ENCODE measurements at regions not wholly inside any gene's neighbourhood (a gene's known extent, or its start where the extent isn't known, plus 50 kb on each side); places are given as distances from the start of the nearest gene placed in this dataset.

- ATAC-seq (replicated peaks in 6 of 8): no peak
- H3K4me1 ChIP-seq (replicated peaks in 1 of 2): peaks cover 0 to 7% of the 10 kb centered on the region in 2 donors
- no peak overlapping the region for H3K4me3 ChIP-seq
- H3K27ac ChIP-seq: no peak overlapping the region
- WGBS, 10 experiments: 40 to 100% (median 67%) methylated on average over 1 to 3 of the region's 3 CpGs; no CpG with 5 or more reads in 3 of the 10 experiments
- in situ Hi-C loops (cut with MboI; ENCODE audit: low pct_unique_long_range_greater_than_20kb in 2 of 9, low sequenced_read_pairs in 9 of 9, unreplicated experiment in 9 of 9): no loop called here
Measured at GRCh38 chr7:41007811-41008210, 695.1 kb downstream of the INHBA start.

GRCh38 chr7:41007351-41007751 lies 695.5 kb downstream of the INHBA start:
- ATAC-seq (replicated peaks in 6 of 8): peak in 3 of 8 experiments; percentile 64 to 98 (median 66)
- Histone ChIP-seq H3K4me3 (no peak overlapping the region), H3K27ac (no peak overlapping the region), H3K4me1 (replicated peaks in 1 of 2) (peaks cover 0 to 4% of the 10 kb centered on the region in 2 donors)
- in situ Hi-C loops (cut with MboI; ENCODE audit: low pct_unique_long_range_greater_than_20kb in 2 of 9, low sequenced_read_pairs in 9 of 9, unreplicated experiment in 9 of 9): no loop called here
- WGBS, 10 experiments: 34 to 100% (median 63%) methylated on average over 2 to 4 of the region's 4 CpGs; no CpG with 5 or more reads in 1 of the 10 experiments

DNA sequence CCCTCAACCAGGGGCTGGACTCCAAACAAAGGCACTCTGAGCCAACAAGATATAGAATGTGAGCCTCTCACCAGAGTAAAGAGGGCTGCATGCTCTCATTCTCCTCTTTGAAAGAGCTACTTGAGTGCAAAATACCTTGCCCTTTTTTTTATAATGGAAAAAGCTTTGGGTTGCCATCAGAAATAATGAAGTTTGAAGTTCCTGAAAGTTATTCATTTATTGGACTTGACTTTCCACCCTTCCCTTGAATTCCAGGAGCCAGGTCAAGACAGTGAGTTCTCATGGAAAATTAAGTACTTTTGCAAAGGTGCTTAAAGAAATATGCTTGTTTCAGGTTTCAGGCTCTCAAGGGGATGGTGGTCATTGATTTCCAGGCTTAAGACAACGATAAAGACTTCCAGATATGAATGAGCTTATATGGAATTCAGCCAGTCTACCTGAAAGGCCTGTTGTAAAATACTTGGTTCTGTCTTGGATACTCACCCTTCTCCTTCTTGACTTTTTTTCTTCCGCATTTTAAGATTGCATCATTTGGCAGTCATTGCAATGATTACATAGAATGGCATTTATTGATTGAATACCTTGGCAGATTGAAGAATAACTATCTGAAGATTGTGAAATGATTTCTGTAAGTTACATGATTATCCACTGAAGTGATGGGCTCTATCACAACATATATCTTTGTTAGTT lies 696.4 kb downstream of the INHBA start:
- H3K4me1 ChIP-seq (replicated peaks in 1 of 2): no peaks in the 10 kb centered on the region
- in situ Hi-C loops (cut with MboI; ENCODE audit: low pct_unique_long_range_greater_than_20kb in 2 of 9, low sequenced_read_pairs in 9 of 9, unreplicated experiment in 9 of 9): no loop called here
- ATAC-seq (replicated peaks in 6 of 8): no peak
- H3K27ac ChIP-seq: no peak overlapping the region
- H3K4me3 ChIP-seq: no peak overlapping the region
- 71 to 100% (median 91%) methylated on average over 1 to 2 of the region's 2 CpGs; no CpG with 5 or more reads in 1 of the 10 experiments for WGBS, 10 experiments

- Histone ChIP-seq H3K4me3 (no peak overlapping the region), H3K27ac (no peak overlapping the region), H3K4me1 (replicated peaks in 1 of 2) (no peaks in the 10 kb centered on the region)
- 14 to 100% (median 91%) methylated on average over 1 to 2 of the region's 2 CpGs; no CpG with 5 or more reads in 2 of the 10 experiments for WGBS, 10 experiments
- peak in 3 of 8 experiments; percentile 58 to 95 (median 83) for ATAC-seq (replicated peaks in 6 of 8)
- in situ Hi-C loops (cut with MboI; ENCODE audit: low pct_unique_long_range_greater_than_20kb in 2 of 9, low sequenced_read_pairs in 9 of 9, unreplicated experiment in 9 of 9): no loop called here
Measured at GRCh38 chr7:41005374-41005901, 697.5 kb downstream of the INHBA start.

- in situ Hi-C loops (cut with MboI; ENCODE audit: low pct_unique_long_range_greater_than_20kb in 2 of 9, low sequenced_read_pairs in 9 of 9, unreplicated experiment in 9 of 9): no loop called here
- 20 to 100% (median 80%) methylated on average over 1 to 3 of the region's 3 CpGs; no CpG with 5 or more reads in 2 of the 10 experiments for WGBS, 10 experiments
- H3K4me3 ChIP-seq: no peak overlapping the region
Measured at GRCh38 chr7:41003977-41004376, 698.9 kb downstream of the INHBA start.

GRCh38 chr7:41003611-41003940 lies 699.3 kb downstream of the INHBA start:
- Histone ChIP-seq H3K4me1 (replicated peaks in 1 of 2) (no peaks in the 10 kb centered on the region), H3K27ac (no peak overlapping the region), H3K4me3 (no peak overlapping the region)
- in situ Hi-C loops (cut with MboI; ENCODE audit: low pct_unique_long_range_greater_than_20kb in 2 of 9, low sequenced_read_pairs in 9 of 9, unreplicated experiment in 9 of 9): no loop called here
- no peak for ATAC-seq (replicated peaks in 6 of 8)
- WGBS, 10 experiments: 80 to 100% (median 89%) methylated on average over 1 to 2 of the region's 2 CpGs; no CpG with 5 or more reads in 2 of the 10 experiments

More at GRCh38 chr7:41003977-41004376, 698.9 kb downstream of the INHBA start:
- H3K4me1 ChIP-seq (replicated peaks in 1 of 2): no peaks in the 10 kb centered on the region
- ATAC-seq (replicated peaks in 6 of 8): no peak
- no peak overlapping the region for H3K27ac ChIP-seq

DNA sequence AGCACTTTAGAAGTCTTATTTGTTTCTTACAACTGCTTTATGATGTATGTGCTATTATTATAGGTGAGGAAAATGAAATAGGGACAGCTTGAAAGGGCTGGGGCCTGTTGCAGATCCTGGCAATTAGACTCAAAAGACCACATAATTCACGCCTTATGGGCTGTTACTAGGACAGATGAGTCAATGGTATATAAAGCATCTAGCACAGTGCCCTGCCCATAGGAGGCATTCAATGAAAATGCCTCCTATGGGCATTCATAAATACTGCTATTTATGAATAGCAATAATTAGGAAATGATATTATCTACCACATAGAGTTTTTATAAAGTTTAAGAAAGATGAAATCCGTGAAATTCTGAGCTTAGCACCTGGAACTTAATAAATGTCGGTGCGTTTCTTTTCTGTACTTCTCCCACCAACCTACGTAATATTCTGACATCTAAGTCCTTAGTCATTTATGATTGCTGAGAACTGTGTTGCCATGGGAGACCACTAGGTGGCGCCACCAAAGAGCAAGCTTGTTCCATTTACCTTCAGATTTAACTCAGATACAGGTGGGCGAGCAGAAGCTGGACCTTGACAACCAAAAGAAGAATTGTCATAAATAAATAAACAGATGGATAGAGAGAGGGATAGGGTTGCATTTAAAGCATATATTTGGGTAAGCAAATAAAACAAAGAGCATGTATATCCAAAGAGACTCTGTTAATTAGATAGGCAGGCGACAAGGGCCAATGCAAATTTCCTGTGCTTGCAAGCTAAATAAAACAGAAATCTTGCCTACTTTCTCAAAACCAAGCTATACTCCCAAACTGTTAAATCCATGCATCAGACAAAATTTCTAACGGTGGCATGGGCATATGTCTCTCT lies 699.9 kb downstream of the INHBA start:
- H3K27ac ChIP-seq: no peak overlapping the region
- H3K4me3 ChIP-seq: no peak overlapping the region
- ATAC-seq (replicated peaks in 6 of 8): peak in 3 of 8 experiments; percentile 16 to 44 (median 16)
- H3K4me1 ChIP-seq (replicated peaks in 1 of 2): no peaks in the 10 kb centered on the region
- in situ Hi-C loops (cut with MboI; ENCODE audit: low pct_unique_long_range_greater_than_20kb in 2 of 9, low sequenced_read_pairs in 9 of 9, unreplicated experiment in 9 of 9): no loop called here
- WGBS, 10 experiments: 48 to 94% (median 72%) methylated on average over 3 to 9 of the region's 9 CpGs

GRCh38 chr7:41000042-41000441 lies 702.8 kb downstream of the INHBA start:
- WGBS, 10 experiments: 80 to 100% (median 100%) methylated on average over 1 to 5 of the region's 5 CpGs; no CpG with 5 or more reads in 1 of the 10 experiments

GRCh38 chr7:40996233-40996677 lies 706.6 kb downstream of the INHBA start:
- in situ Hi-C loops (cut with MboI; ENCODE audit: low pct_unique_long_range_greater_than_20kb in 2 of 9, low sequenced_read_pairs in 9 of 9, unreplicated experiment in 9 of 9): no loop called here
- WGBS, 10 experiments: 50 to 100% (median 76%) methylated on average over 2 to 4 of the region's 5 CpGs; no CpG with 5 or more reads in 4 of the 10 experiments
- Histone ChIP-seq H3K4me1 (replicated peaks in 1 of 2) (no peaks in the 10 kb centered on the region), H3K4me3 (no peak overlapping the region), H3K27ac (no peak overlapping the region)
- ATAC-seq (replicated peaks in 6 of 8): peak in 1 of 8 experiments; percentile 6

More at GRCh38 chr7:41000042-41000441, 702.8 kb downstream of the INHBA start:
- Histone ChIP-seq H3K4me3 (no peak overlapping the region), H3K27ac (no peak overlapping the region), H3K4me1 (replicated peaks in 1 of 2) (no peaks in the 10 kb centered on the region)
- no peak for ATAC-seq (replicated peaks in 6 of 8)
- in situ Hi-C loops (cut with MboI; ENCODE audit: low pct_unique_long_range_greater_than_20kb in 2 of 9, low sequenced_read_pairs in 9 of 9, unreplicated experiment in 9 of 9): no loop called here

GRCh38 chr7:40990841-40991240 lies 712.0 kb downstream of the INHBA start:
- no peak overlapping the region for H3K27ac ChIP-seq
- no peak for ATAC-seq (replicated peaks in 6 of 8)
- H3K4me1 ChIP-seq (replicated peaks in 1 of 2): no peaks in the 10 kb centered on the region
- H3K4me3 ChIP-seq: no peak overlapping the region
- in situ Hi-C loops (cut with MboI; ENCODE audit: low pct_unique_long_range_greater_than_20kb in 2 of 9, low sequenced_read_pairs in 9 of 9, unreplicated experiment in 9 of 9): no loop called here
- WGBS, 10 experiments: 20 to 100% (median 87%) methylated on average over 1 to 3 of the region's 3 CpGs; no CpG with 5 or more reads in 1 of the 10 experiments

DNA sequence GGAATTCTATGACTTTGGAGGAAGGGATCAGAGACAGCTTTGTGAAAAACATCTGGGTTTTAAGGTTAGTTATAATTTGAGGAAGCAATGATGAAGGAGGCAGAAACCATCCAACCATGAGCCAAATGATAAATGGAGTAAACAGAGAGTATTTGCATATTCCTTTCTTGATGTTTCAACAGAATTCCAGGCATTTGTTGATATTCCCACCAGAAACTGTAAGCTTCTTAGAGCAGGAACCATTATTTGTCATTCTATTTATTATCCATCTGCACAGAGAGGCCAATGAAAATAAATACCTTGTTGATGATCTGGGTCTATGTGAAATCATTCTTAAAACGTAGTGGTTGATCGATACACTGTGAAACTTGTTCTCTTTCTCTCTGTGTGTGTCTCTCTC lies 715.3 kb downstream of the INHBA start:
- in situ Hi-C loops (cut with MboI; ENCODE audit: low pct_unique_long_range_greater_than_20kb in 2 of 9, low sequenced_read_pairs in 9 of 9, unreplicated experiment in 9 of 9): no loop called here
- no peak overlapping the region for H3K27ac ChIP-seq
- no peak overlapping the region for H3K4me3 ChIP-seq
- peaks cover 0 to 2% of the 10 kb centered on the region in 2 donors for H3K4me1 ChIP-seq (replicated peaks in 1 of 2)
- ATAC-seq (replicated peaks in 6 of 8): no peak
- WGBS, 10 experiments: 90 to 100% (median 94%) methylated on average over 1 to 2 of the region's 2 CpGs

GRCh38 chr7:40986351-40986873 lies 716.5 kb downstream of the INHBA start:
- no peak overlapping the region for H3K27ac ChIP-seq
- ATAC-seq (replicated peaks in 6 of 8): peak in 7 of 8 experiments; percentile 36 to 94 (median 92)
- peaks cover 0 to 2% of the 10 kb centered on the region in 2 donors for H3K4me1 ChIP-seq (replicated peaks in 1 of 2)
- WGBS, 10 experiments: 17 to 92% (median 77%) methylated on average over 2 to 7 of the region's 7 CpGs
- H3K4me3 ChIP-seq: no peak overlapping the region
- in situ Hi-C loops (cut with MboI; ENCODE audit: low pct_unique_long_range_greater_than_20kb in 2 of 9, low sequenced_read_pairs in 9 of 9, unreplicated experiment in 9 of 9): no loop called here

GRCh38 chr7:40983111-40983510 lies 719.8 kb downstream of the INHBA start:
- WGBS, 10 experiments: 37 to 89% (median 79%) methylated on average over 1 to 5 of the region's 5 CpGs; no CpG with 5 or more reads in 2 of the 10 experiments
- no peak for ATAC-seq (replicated peaks in 6 of 8)
- H3K27ac ChIP-seq: no peak overlapping the region
- in situ Hi-C loops (cut with MboI; ENCODE audit: low pct_unique_long_range_greater_than_20kb in 2 of 9, low sequenced_read_pairs in 9 of 9, unreplicated experiment in 9 of 9): no loop called here
- H3K4me1 ChIP-seq (replicated peaks in 1 of 2): peaks cover 0 to 2% of the 10 kb centered on the region in 2 donors
- H3K4me3 ChIP-seq: no peak overlapping the region
